Heart left ventricle (tissue), 13 donors: ENCODE measurements at regions not wholly inside any gene's neighbourhood (a gene's known extent, or its start where the extent isn't known, plus 50 kb on each side); places are given as distances from the start of the nearest gene placed in this dataset.

Source experiments
- CTCF ChIP-seq, 12 donors: fragments of 200-600 bp; sonication (generic) in 4 of 12; IDR thresholded peaks; one replicate each; pipeline versions ENCODE4 v1.5.0 to v1.8.0; 2018 to 2022; ENCODE audit warnings: antibody characterized with exemption in 12 of 12, mild to moderate bottlenecking in 5 of 12
- POLR2A ChIP-seq, 2 donors: fragments of 450-650 bp; IDR thresholded peaks; one replicate each; pipeline ENCODE4 v1.6.1; 2017; ENCODE audit warnings: antibody characterized with exemption in 2 of 2, mild to moderate bottlenecking in 2 of 2, moderate library complexity in 2 of 2
- donor health status: ischemic (EF 13 %, LVEDD 7.1; RV severe dilation, severe dysfunction).
- donor health status: DM: no; HTN: yes; CAD: no.
- donor health status: DM: no; HTN: no; CAD: no.
- donor health status: ischemic (EF 25% LVEDD 6.9; RV normal size, moderate dysfunction).
- donor health status: ischemic (EF 25% LVEDD 5.7; RV mildly dilated, moderate dysfunction).
- donor health status: ischemic (EF 35%, LVEDD 5.7; RV mildly dilated, moderate dysfunction).
- donor health status: nonischemic (EF 11% LVEDD 7.7; RV severe dilation, severe dysfunction).
- donor health status: DM: yes; HTN: yes; CAD: no.
- donor health status: PGD.
- donor health status: ischemic (EF 29% LVEDD 5.4; RV normal size, mild dysfunction).
- donor health status: nonischemic (EF 23%, LVEDD 6.1; RV moderate dilation, normal function).

- no peak for TF ChIP-seq CTCF (IDR thresholded peaks at IDR 0.05)
- no peak for TF ChIP-seq POLR2A (IDR thresholded peaks at IDR 0.05)
These were observed 277.9 kb downstream of the EMP1 start for GRCh38 chr12:13474381-13474780.
